Gastrocnemius medialis (tissue), 4 donors: ENCODE measurements at regions not wholly inside any gene's neighbourhood (a gene's known extent, or its start where the extent isn't known, plus 50 kb on each side); places are given as distances from the start of the nearest gene placed in this dataset.

Source experiments
- ATAC-seq, 2 donors: fragments of 150-250 bp; one replicate each; pipeline ENCODE4 v1.9.1; 2016
- DNase-seq, 2 donors: peaks; one replicate each; pipeline ENCODE4 v3.0.0-alpha.2; 2019
- H3K27ac ChIP-seq, 4 donors: fragments of 200-600 bp; sonication (generic); 1 replicate in 1 of 4; 2 replicates in 3 of 4; pipeline ENCODE4 v1.5.1; 2016 to 2018; ENCODE audit warnings: mild to moderate bottlenecking in 2 of 4, moderate library complexity in 1 of 4
- H3K27me3 ChIP-seq, 3 donors: fragments of 200-600 bp; sonication (generic) in 2 of 3; 1 replicate in 1 of 3; 2 replicates in 2 of 3; pipeline versions ENCODE4 v1.5.1 to v1.6.0; 2016 to 2019; ENCODE audit warnings: mild to moderate bottlenecking in 1 of 3, moderate library complexity in 1 of 3
- H3K36me3 ChIP-seq, 2 donors: fragments of 200-600 bp; sonication (generic) in 1 of 2; one replicate each; pipeline ENCODE4 v1.5.1; 2017 to 2018
- H3K4me1 ChIP-seq, 2 donors: fragments of 200-600 bp; sonication (generic) in 1 of 2; one replicate each; pipeline ENCODE4 v1.5.1; 2016 to 2017; ENCODE audit warnings: mild to moderate bottlenecking in 2 of 2
- H3K4me3 ChIP-seq, 4 donors: fragments of 200-600 bp; sonication (generic) in 3 of 4; 1 replicate in 1 of 4; 2 replicates in 3 of 4; pipeline ENCODE4 v1.5.1; 2016 to 2019; ENCODE audit warnings: mild to moderate bottlenecking in 2 of 4
- H3K9me3 ChIP-seq, 3 donors: fragments of 200-600 bp; sonication (generic) in 2 of 3; 1 replicate in 1 of 3; 2 replicates in 2 of 3; pipeline ENCODE4 v1.5.1; 2016 to 2019
- CTCF ChIP-seq, 5 experiments: fragments of 450-650 bp in 3 of 5; fragments of 200-600 bp in 2 of 5; sonication (generic) in 2 of 5; IDR thresholded peaks in 4 of 5; conservative IDR thresholded peaks in 1 of 5; 1 replicate in 4 of 5; 2 replicates in 1 of 5; pipeline ENCODE4 v1.5.1; 2016 to 2019; ENCODE audit warnings: antibody characterized with exemption in 5 of 5, mild to moderate bottlenecking in 3 of 5, moderate library complexity in 3 of 5
- POLR2A ChIP-seq, 2 donors: fragments of 450-650 bp; IDR thresholded peaks; one replicate each; pipeline ENCODE4 v1.6.1; 2017; ENCODE audit warnings: antibody characterized with exemption in 2 of 2, mild to moderate bottlenecking in 2 of 2, moderate library complexity in 2 of 2
- in situ Hi-C, 4 donors: fragments of 200-750 bp; cut with MboI; loops; one replicate each; pipeline versions ENCODE4 v1.15.0 to v1.8.0; 2017; ENCODE audit warnings: low sequenced_read_pairs in 4 of 4
- intact Hi-C: fragments of 100-400 bp; cut with DNase I; formaldehyde crosslinking; loops from one replicate; pipeline ENCODE4 v1.15.1; 2023; ENCODE audit warnings: low total_unique reads

DNA sequence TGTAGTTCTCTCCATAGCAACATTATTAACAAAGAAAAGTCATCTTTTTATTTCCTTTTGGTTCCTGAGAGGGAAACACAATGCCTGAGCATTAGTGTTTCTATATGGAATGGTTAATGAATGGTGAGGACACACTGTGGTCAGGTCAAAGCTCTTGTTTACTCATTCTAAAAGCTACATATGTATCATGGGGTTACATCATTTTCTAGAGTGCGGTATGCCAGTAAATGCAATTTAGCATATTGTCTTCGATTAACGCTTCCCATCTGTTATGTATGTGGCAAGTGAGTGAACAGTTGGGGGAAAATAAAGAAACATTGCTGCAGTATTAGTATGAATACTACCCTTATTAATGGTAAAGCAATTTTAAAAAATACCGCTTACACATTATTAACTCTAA, 1152.2 kb upstream of the SPRY2 start:
- no peak for TF ChIP-seq POLR2A (IDR thresholded peaks at IDR 0.05)
- no peak for TF ChIP-seq CTCF (IDR thresholded peaks at IDR 0.05 in 4 of 5, conservative IDR thresholded peaks at IDR 0.05 in 1 of 5)
- Histone ChIP-seq H3K9me3 (no peaks in the 10 kb centered on the region), H3K27ac (no peak overlapping the region), H3K27me3 (no peaks in the 10 kb centered on the region), H3K4me1 (no peaks in the 10 kb centered on the region), H3K4me3 (no peak overlapping the region), H3K36me3 (no peaks in the 10 kb centered on the region)
- ATAC-seq (no peak), DNase-seq (no peak)
- intact Hi-C loops (no loop called here), in situ Hi-C loops (no loop called here)

GRCh38 chr13:81492449-81492848, 1151.5 kb upstream of the SPRY2 start:
- TF ChIP-seq CTCF (IDR thresholded peaks at IDR 0.05 in 4 of 5, conservative IDR thresholded peaks at IDR 0.05 in 1 of 5): no peak
- TF ChIP-seq POLR2A (IDR thresholded peaks at IDR 0.05): no peak
- intact Hi-C loops (no loop called here), in situ Hi-C loops (no loop called here)
- ATAC-seq (no peak), DNase-seq (no peak)
- H3K27ac ChIP-seq: no peak overlapping the region
- no peaks in the 10 kb centered on the region for H3K27me3 ChIP-seq
- H3K4me1 ChIP-seq: no peaks in the 10 kb centered on the region
- H3K9me3 ChIP-seq: no peaks in the 10 kb centered on the region
- H3K36me3 ChIP-seq: no peaks in the 10 kb centered on the region
- H3K4me3 ChIP-seq: no peak overlapping the region

DNA sequence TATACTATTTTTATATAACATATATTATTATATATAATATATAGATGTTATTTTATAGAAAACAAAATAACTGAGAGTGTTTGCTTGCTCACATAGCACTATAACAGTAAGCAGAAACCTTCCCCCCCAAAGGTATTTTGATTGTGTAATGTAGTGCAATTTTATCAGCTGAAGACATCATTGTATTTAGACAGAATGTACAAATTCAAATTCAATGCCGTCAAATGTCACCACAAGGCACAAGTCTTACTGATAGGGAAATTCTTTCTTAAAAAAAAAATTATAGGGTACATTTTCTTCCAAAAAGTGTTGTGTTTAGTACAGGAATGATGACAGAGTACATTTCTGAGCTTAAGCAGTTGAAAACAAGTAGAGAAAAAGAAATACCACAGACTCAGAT, 1147.1 kb upstream of the SPRY2 start:
- no peak for TF ChIP-seq CTCF (IDR thresholded peaks at IDR 0.05 in 4 of 5, conservative IDR thresholded peaks at IDR 0.05 in 1 of 5)
- no peak for TF ChIP-seq POLR2A (IDR thresholded peaks at IDR 0.05)
- H3K9me3 ChIP-seq: no peaks in the 10 kb centered on the region
- no peaks in the 10 kb centered on the region for H3K36me3 ChIP-seq
- in situ Hi-C loops: no loop called here
- no peak overlapping the region for H3K27ac ChIP-seq
- DNase-seq (no peak), ATAC-seq (no peak)
- intact Hi-C loops: no loop called here
- H3K4me1 ChIP-seq: no peaks in the 10 kb centered on the region
- H3K27me3 ChIP-seq: no peaks in the 10 kb centered on the region
- no peak overlapping the region for H3K4me3 ChIP-seq

GRCh38 chr13:81487151-81487550, 1146.2 kb upstream of the SPRY2 start:
- in situ Hi-C loops: no loop called here
- ATAC-seq: no peak

More at GRCh38 chr13:81487151-81487550, 1146.2 kb upstream of the SPRY2 start:
- intact Hi-C loops: no loop called here
- TF ChIP-seq POLR2A (IDR thresholded peaks at IDR 0.05) (no peak), CTCF (IDR thresholded peaks at IDR 0.05 in 4 of 5, conservative IDR thresholded peaks at IDR 0.05 in 1 of 5) (no peak)
- no peak overlapping the region for H3K27ac ChIP-seq
- no peak overlapping the region for H3K4me3 ChIP-seq
- no peaks in the 10 kb centered on the region for H3K4me1 ChIP-seq
- no peaks in the 10 kb centered on the region for H3K27me3 ChIP-seq
- H3K9me3 ChIP-seq: no peaks in the 10 kb centered on the region
- no peaks in the 10 kb centered on the region for H3K36me3 ChIP-seq
- no peak for DNase-seq
